Naive thymus-derived CD8-positive, alpha-beta T cell (primary cell): ENCODE measurements at regions not wholly inside any gene's neighbourhood (a gene's known extent, or its start where the extent isn't known, plus 50 kb on each side); places are given as distances from the start of the nearest gene placed in this dataset.

Experiments
- ATAC-seq, 2 donors: fragments of 150-1000 bp; cut with Tn5 transposase in 1 of 2; sonication (Bioruptor Pico), chemical (Tn5 transposase) in 1 of 2; 1 replicate in 1 of 2; 2 replicates in 1 of 2; pipeline ENCODE4 v1.10.0; 2021; ENCODE audit warnings: mild to moderate bottlenecking in 2 of 2, moderate library complexity in 2 of 2
- POLR2A ChIA-PET: fragments of 350-600 bp; sonication (Branson Sonifier 250); formaldehyde crosslinking; loops from one replicate; lab custom pipeline; 2021; ENCODE audit warnings: antibody characterized with exemption; lab: Charles Lee
- DNase-seq, 10 donors: peaks; one replicate each; pipeline versions ENCODE4 v3.0.0 to v3.0.0-alpha.2; 2020 to 2022
- H3K27ac Mint-ChIP-seq, 10 donors: one replicate each; pipeline ENCODE4 v1.8.0; 2020 to 2022; ENCODE audit warnings: mild to moderate bottlenecking in 10 of 10, mixed read lengths in 10 of 10, moderate library complexity in 4 of 10, inconsistent platforms in 1 of 10
- H3K27me3 Mint-ChIP-seq, 5 donors: one replicate each; pipeline ENCODE4 v1.8.0; 2021 to 2022; ENCODE audit warnings: mixed read lengths in 5 of 5
- H3K36me3 Mint-ChIP-seq, 3 donors: one replicate each; pipeline ENCODE4 v1.8.0; 2020 to 2022; ENCODE audit warnings: mixed read lengths in 3 of 3, mild to moderate bottlenecking in 2 of 3, inconsistent platforms in 1 of 3
- H3K4me1 Mint-ChIP-seq, 4 donors: one replicate each; pipeline ENCODE4 v1.8.0; 2021 to 2022; ENCODE audit warnings: mixed read lengths in 4 of 4
- H3K4me3 Mint-ChIP-seq, 10 donors: one replicate each; pipeline ENCODE4 v1.8.0; 2020 to 2022; ENCODE audit warnings: mild to moderate bottlenecking in 10 of 10, mixed read lengths in 10 of 10, moderate library complexity in 6 of 10, inconsistent platforms in 1 of 10
- H3K9me3 Mint-ChIP-seq, 9 donors: one replicate each; pipeline ENCODE4 v1.8.0; 2020 to 2022; ENCODE audit warnings: mixed read lengths in 9 of 9, mild to moderate bottlenecking in 3 of 9, inconsistent platforms in 1 of 9, moderate library complexity in 1 of 9

DNA sequence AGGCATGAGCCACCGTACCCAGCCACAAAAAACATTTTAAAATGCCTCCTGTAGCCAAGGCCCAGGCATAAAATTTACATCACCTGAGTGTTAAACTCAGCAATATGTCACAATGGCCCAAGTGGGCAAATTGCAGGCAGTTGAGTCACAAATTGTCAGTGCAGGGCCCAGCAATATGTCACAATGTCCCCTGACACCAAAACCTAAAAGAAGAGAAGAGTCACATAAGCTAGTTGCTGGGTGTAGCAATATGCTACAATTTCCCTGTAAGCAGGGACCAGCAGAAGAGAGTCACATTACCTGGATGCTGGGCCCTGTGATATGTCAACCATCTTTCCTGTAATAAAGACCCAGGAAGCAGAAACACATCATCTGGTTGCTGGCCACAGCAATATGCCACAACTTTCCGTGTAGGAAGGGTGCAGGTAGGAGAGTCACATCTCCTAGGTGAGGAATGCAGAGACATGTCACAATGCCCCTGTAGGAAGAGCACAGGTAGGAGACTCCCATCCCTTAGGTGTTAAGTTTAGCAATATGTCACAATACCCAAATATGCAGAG lies 136.0 kb upstream of the ZNF91 start:
- DNase-seq, result no peak
- Mint-ChIP-seq H3K36me3 (peaks cover 0 to 32% (median 2%) of the 10 kb centered on the region in 3 donors), H3K4me3 (no peak overlapping the region), H3K9me3 (peaks cover 8 to 83% (median 40%) of the 10 kb centered on the region in 9 donors), H3K27ac (no peak overlapping the region), H3K4me1 (no peaks in the 10 kb centered on the region), H3K27me3 (peaks cover 0 to 3% (median 0%) of the 10 kb centered on the region in 5 donors)
- ATAC-seq, result no peak
- POLR2A ChIA-PET, result no interaction called here

DNA sequence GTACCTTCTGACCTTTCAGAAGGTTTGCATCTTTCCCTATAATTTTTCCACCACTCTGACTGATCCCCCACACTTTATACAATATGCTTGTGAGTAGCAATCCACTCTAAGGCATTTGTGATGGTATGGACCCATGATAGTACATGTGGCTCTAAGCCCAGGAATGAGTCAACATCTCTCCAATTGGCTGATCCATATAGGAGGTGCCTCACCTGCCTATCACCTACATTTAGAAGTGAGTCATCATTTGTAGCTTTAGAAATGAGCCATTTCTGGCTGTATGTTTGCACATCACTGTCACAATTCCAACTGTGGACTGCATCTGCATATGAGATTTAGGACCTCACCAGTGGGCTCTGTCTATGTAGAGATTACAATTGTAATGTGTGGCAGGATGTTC lies 133.1 kb upstream of the ZNF91 start:
- Mint-ChIP-seq H3K9me3 (peaks cover 9 to 72% (median 39%) of the 10 kb centered on the region in 9 donors), H3K36me3 (peaks cover 0 to 26% (median 2%) of the 10 kb centered on the region in 3 donors), H3K4me3 (no peak overlapping the region), H3K27ac (no peak overlapping the region), H3K4me1 (no peaks in the 10 kb centered on the region), H3K27me3 (peaks cover 0 to 3% (median 0%) of the 10 kb centered on the region in 5 donors)
- no peak for ATAC-seq
- POLR2A ChIA-PET, result no interaction called here
- no peak for DNase-seq

DNA sequence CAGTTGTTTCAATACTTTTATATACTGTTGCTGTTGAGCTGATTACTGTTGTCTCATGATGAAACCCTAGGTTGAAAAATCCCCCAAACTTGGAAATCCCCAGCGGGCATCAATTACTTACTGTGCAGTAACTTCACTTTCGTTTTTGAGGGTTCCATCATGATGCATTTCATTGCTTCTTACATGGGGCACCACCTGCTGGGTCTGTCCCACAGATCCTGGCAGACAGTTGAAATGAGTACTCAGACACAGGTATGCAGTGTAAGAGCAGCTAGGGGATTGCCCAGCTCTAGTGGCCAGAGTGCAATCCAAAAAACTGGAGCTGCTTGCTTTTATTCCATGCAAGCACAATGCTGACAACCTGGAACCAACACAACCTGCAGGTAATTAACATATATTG lies 132.5 kb upstream of the ZNF91 start:
- Mint-ChIP-seq H3K27ac (no peak overlapping the region), H3K27me3 (peaks cover 0 to 3% (median 0%) of the 10 kb centered on the region in 5 donors), H3K36me3 (peaks cover 0 to 27% (median 2%) of the 10 kb centered on the region in 3 donors), H3K9me3 (peaks cover 9 to 69% (median 38%) of the 10 kb centered on the region in 9 donors), H3K4me1 (no peaks in the 10 kb centered on the region), H3K4me3 (no peak overlapping the region)
- ATAC-seq, result no peak
- POLR2A ChIA-PET, result no interaction called here
- no peak for DNase-seq

DNA sequence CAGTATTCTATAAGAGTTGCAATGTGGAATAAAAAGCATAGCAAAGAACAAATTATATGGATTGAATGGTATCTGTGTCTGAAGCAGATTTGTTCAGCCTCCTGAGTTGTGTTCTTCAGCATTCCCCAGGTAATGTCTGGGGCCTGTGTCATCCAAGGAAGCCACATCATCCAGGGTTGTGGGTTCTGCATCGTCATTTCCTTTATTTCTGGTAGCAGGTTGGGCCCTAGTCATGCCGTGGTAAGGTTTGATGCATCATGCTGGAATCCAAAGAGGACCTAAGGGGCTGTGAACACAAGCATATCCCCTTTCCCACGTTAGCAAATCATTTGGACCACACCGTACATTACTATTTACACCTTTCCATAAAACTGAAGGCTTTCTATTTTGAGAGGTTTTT lies 131.0 kb upstream of the ZNF91 start:
- POLR2A ChIA-PET, result no interaction called here
- no peak for ATAC-seq
- no peak for DNase-seq
- no peak overlapping the region for H3K27ac Mint-ChIP-seq
- no peak overlapping the region for H3K4me3 Mint-ChIP-seq
- peaks cover 0 to 26% (median 2%) of the 10 kb centered on the region in 3 donors for H3K36me3 Mint-ChIP-seq
- peaks cover 0 to 3% (median 0%) of the 10 kb centered on the region in 5 donors for H3K27me3 Mint-ChIP-seq
- H3K4me1 Mint-ChIP-seq, result no peaks in the 10 kb centered on the region
- peaks cover 7 to 66% (median 35%) of the 10 kb centered on the region in 9 donors for H3K9me3 Mint-ChIP-seq

- H3K27me3 Mint-ChIP-seq, result peaks cover 0 to 3% (median 0%) of the 10 kb centered on the region in 5 donors
- no peaks in the 10 kb centered on the region for H3K4me1 Mint-ChIP-seq
- DNase-seq (no peak), ATAC-seq (no peak)
- H3K4me3 Mint-ChIP-seq, result no peak overlapping the region
- H3K9me3 Mint-ChIP-seq, result peaks cover 7 to 60% (median 34%) of the 10 kb centered on the region in 9 donors
- peaks cover 0 to 22% (median 2%) of the 10 kb centered on the region in 3 donors for H3K36me3 Mint-ChIP-seq
- POLR2A ChIA-PET, result no interaction called here
- H3K27ac Mint-ChIP-seq, result no peak overlapping the region
Measured at GRCh38 chr19:23525276-23525852, 130.1 kb upstream of the ZNF91 start.

DNA sequence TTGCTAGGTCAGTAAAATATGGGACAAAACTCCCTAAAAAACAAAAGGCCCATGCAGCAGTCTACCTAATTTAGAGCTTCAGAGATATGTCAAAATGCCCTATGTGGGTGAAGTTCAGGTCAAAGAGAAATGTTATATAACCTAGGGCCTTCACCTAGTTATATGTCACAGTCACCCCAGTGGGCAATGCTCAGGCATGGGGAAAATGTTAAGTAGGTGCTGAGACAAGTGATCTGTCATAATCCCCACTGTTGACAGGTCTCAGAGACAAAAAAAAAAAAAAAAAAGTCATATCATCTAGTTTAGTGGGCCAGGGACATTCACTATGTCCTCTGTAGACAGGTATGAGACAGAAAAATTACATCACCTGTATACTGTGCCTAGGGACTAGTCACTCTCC lies 128.6 kb upstream of the ZNF91 start:
- ATAC-seq (no peak), DNase-seq (no peak)
- Mint-ChIP-seq H3K9me3 (peaks cover 2 to 45% (median 26%) of the 10 kb centered on the region in 9 donors), H3K4me1 (no peaks in the 10 kb centered on the region), H3K27ac (no peak overlapping the region), H3K27me3 (peaks cover 0 to 2% (median 0%) of the 10 kb centered on the region in 5 donors), H3K4me3 (no peak overlapping the region), H3K36me3 (peaks cover 0 to 18% (median 2%) of the 10 kb centered on the region in 3 donors)
- POLR2A ChIA-PET, result no interaction called here

GRCh38 chr19:23522431-23522830 lies 127.2 kb upstream of the ZNF91 start:
- Mint-ChIP-seq H3K27me3 (peaks cover 0 to 5% (median 0%) of the 10 kb centered on the region in 5 donors), H3K27ac (no peak overlapping the region), H3K36me3 (peaks cover 0 to 9% (median 0%) of the 10 kb centered on the region in 3 donors), H3K9me3 (peaks cover 0 to 30% (median 16%) of the 10 kb centered on the region in 9 donors), H3K4me1 (no peaks in the 10 kb centered on the region), H3K4me3 (no peak overlapping the region)
- DNase-seq, result no peak
- POLR2A ChIA-PET, result no interaction called here
- ATAC-seq, result no peak

GRCh38 chr19:23521471-23521870 lies 126.2 kb upstream of the ZNF91 start:
- Mint-ChIP-seq H3K27me3 (peaks cover 0 to 5% (median 0%) of the 10 kb centered on the region in 5 donors), H3K27ac (no peak overlapping the region), H3K4me3 (no peak overlapping the region), H3K4me1 (no peaks in the 10 kb centered on the region), H3K36me3 (peaks cover 0 to 5% (median 0%) of the 10 kb centered on the region in 3 donors), H3K9me3 (peaks cover 0 to 21% (median 13%) of the 10 kb centered on the region in 9 donors)
- POLR2A ChIA-PET, result no interaction called here
- DNase-seq (no peak), ATAC-seq (no peak)

DNA sequence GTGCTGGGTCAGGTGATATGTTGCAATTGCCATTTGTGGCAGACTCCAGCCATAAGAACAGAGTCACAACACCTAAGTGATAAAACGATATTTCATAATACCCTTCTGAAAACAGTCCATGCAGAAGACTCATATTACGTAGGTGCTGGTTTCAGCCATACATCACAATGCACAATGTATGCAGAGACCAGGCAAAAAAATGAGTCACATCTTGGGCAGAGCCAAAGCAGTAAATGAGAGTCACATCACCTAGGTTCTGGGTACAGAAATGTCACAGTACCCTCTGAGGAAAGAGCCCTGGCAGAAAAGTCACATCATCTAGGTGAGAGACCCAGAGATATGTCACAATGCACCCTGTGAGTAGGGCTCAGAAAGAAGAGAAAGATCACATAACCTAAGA lies 125.2 kb upstream of the ZNF91 start:
- peaks cover 0 to 5% (median 0%) of the 10 kb centered on the region in 3 donors for H3K36me3 Mint-ChIP-seq
- no peak overlapping the region for H3K27ac Mint-ChIP-seq
- no peak for ATAC-seq
- H3K4me1 Mint-ChIP-seq, result no peaks in the 10 kb centered on the region
- POLR2A ChIA-PET, result no interaction called here
- DNase-seq, result no peak
- H3K9me3 Mint-ChIP-seq, result peaks cover 0 to 20% (median 9%) of the 10 kb centered on the region in 9 donors
- H3K4me3 Mint-ChIP-seq, result no peak overlapping the region
- H3K27me3 Mint-ChIP-seq, result peaks cover 0 to 5% (median 1%) of the 10 kb centered on the region in 5 donors

DNA sequence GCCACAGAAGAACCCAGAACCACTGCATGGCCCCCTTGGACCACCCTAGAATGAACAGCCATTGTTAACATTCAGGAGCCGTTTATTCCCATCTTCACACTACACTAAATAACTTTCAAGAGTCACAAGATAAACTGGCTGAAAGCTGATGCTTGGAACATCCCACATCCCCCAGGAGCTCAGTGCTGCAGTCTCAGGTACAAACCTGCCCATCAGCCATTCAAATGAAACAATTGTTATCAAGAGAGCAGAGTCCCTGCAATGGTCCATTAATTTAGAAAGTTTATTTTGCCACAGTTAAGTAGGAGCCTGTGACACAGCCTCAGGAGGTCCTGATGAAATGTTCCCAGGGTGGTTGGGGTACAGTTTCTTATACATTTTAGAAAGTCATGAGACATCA lies 123.8 kb upstream of the ZNF91 start:
- POLR2A ChIA-PET, result no interaction called here
- H3K27ac Mint-ChIP-seq, result no peak overlapping the region
- ATAC-seq, result no peak
- no peaks in the 10 kb centered on the region for H3K4me1 Mint-ChIP-seq
- H3K4me3 Mint-ChIP-seq, result no peak overlapping the region
- DNase-seq, result no peak
- H3K27me3 Mint-ChIP-seq, result peaks cover 0 to 5% (median 1%) of the 10 kb centered on the region in 5 donors
- H3K9me3 Mint-ChIP-seq, result peaks cover 0 to 20% (median 7%) of the 10 kb centered on the region in 9 donors
- peaks cover 0 to 5% (median 0%) of the 10 kb centered on the region in 3 donors for H3K36me3 Mint-ChIP-seq

GRCh38 chr19:23516266-23516665 lies 121.0 kb upstream of the ZNF91 start:
- POLR2A ChIA-PET, result no interaction called here

DNA sequence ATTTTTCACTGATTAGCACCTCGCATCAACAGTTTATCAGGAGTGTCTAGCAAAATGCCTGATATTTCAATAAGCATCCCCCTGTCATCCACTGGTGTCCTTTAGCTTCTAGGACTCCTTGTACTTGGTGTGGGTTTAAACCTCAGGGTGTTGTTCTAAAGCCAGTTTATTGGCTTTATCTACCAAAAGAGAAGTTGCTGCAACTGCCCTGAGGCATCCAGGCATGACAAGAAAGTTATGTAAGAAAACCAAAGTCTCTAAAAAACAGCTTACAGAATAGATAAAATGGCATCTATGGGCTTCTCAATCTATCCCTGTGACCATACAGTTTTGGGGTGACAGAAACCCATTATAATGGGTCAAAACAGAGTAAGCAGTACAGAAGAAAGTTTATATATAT lies 120.3 kb upstream of the ZNF91 start:
- no peak for DNase-seq
- Mint-ChIP-seq H3K27ac (no peak overlapping the region), H3K9me3 (peaks cover 0 to 14% (median 3%) of the 10 kb centered on the region in 9 donors), H3K36me3 (peaks cover 0 to 1% (median 0%) of the 10 kb centered on the region in 3 donors), H3K4me3 (no peak overlapping the region), H3K4me1 (no peaks in the 10 kb centered on the region), H3K27me3 (peaks cover 0 to 5% (median 1%) of the 10 kb centered on the region in 5 donors)
- no peak for ATAC-seq
- POLR2A ChIA-PET, result no interaction called here

More at GRCh38 chr19:23516266-23516665, 121.0 kb upstream of the ZNF91 start:
- DNase-seq (no peak), ATAC-seq (no peak)
- Mint-ChIP-seq H3K4me3 (no peak overlapping the region), H3K4me1 (no peaks in the 10 kb centered on the region), H3K36me3 (peaks cover 0 to 1% (median 0%) of the 10 kb centered on the region in 3 donors), H3K9me3 (peaks cover 0 to 13% (median 1%) of the 10 kb centered on the region in 9 donors), H3K27me3 (peaks cover 0 to 5% (median 1%) of the 10 kb centered on the region in 5 donors), H3K27ac (no peak overlapping the region)

DNA sequence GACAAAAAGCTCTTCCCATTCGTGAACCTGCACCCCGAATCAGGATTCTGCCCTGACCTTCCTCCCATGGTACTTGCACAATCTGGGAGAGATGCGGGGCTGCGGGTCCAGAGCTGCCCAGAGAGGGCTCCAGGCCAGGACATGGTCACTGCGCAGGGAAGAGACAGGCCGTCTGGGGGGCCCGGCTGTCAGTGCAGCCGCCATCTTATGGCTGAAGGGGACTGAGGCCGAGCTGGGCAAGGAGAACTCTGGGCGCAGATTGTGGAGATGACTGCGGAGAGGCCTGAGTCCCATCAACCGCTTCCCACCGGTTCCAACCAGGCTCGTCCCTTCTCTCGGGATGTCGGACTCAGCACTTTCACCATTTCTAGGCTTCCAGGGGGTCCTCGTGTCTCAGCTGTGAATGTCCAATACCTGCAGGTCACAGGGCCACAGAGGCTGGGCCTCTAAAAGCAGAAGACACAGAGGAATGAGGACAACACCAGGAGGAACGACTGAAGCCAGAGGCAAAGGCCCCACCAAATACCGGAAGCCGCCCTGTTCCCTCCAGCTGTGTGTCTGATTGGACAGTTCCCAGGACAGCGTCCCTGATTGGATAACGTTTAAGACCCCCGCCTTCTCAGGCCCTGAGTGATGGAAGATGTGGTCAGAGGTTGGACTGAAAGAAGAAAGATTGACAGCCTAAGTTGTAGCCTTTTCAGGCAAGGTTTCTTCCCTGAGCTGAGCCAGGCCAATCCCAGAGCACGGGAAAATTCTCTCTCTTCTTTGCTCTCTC lies 117.1 kb upstream of the ZNF91 start:
- Mint-ChIP-seq H3K36me3 (peaks cover 0 to 1% (median 0%) of the 10 kb centered on the region in 3 donors), H3K9me3 (peaks cover 0 to 14% (median 7%) of the 10 kb centered on the region in 9 donors), H3K27ac (no peak overlapping the region), H3K4me1 (no peaks in the 10 kb centered on the region), H3K4me3 (no peak overlapping the region), H3K27me3 (peaks cover 0 to 2% (median 0%) of the 10 kb centered on the region in 5 donors)
- ATAC-seq (no peak), DNase-seq (no peak)
- POLR2A ChIA-PET, result no interaction called here
